Trophoblast cell (in vitro differentiated cells and primary cell): ENCODE measurements at regions not wholly inside any gene's neighbourhood (a gene's known extent, or its start where the extent isn't known, plus 50 kb on each side); places are given as distances from the start of the nearest gene placed in this dataset.

Experiments
- DNase-seq, 2 donors: peaks; one replicate each; pipeline ENCODE4 v3.0.0-alpha.2; 2016
- H2AFZ ChIP-seq: 2 replicates; pipeline ENCODE4 v1.6.1; 2013; ENCODE audit warnings: low read length, moderate library complexity, mild to moderate bottlenecking; ENCODE audit not compliant: insufficient read depth, poor library complexity
- H2AK5ac ChIP-seq: 2 replicates; pipeline ENCODE4 v1.6.1; 2013; ENCODE audit warnings: mild to moderate bottlenecking, low read length
- H2BK120ac ChIP-seq: 2 replicates; pipeline ENCODE4 v1.6.1; 2013; ENCODE audit warnings: low read length, mild to moderate bottlenecking, moderate library complexity; ENCODE audit not compliant: insufficient read depth, poor library complexity
- H2BK12ac ChIP-seq: 2 replicates; pipeline ENCODE4 v1.6.1; 2013; ENCODE audit warnings: mild to moderate bottlenecking, low read length, moderate library complexity
- H2BK5ac ChIP-seq: 2 replicates; pipeline ENCODE4 v1.6.1; 2013; ENCODE audit warnings: low read length, low read depth, moderate library complexity, mild to moderate bottlenecking; ENCODE audit not compliant: poor library complexity
- H3K14ac ChIP-seq: 2 replicates; pipeline ENCODE4 v1.6.1; 2013; ENCODE audit warnings: mild to moderate bottlenecking, low read length
- H3K18ac ChIP-seq: 2 replicates; pipeline ENCODE4 v1.6.1; 2013; ENCODE audit warnings: mild to moderate bottlenecking, low read length
- H3K23ac ChIP-seq: 2 replicates; pipeline ENCODE4 v1.6.1; 2013; ENCODE audit warnings: low read length
- H3K27ac ChIP-seq: 2 replicates; pipeline ENCODE4 v1.5.1; 2013; ENCODE audit warnings: low read depth, mild to moderate bottlenecking, inconsistent platforms, low read length, moderate library complexity
- H3K27me3 ChIP-seq: 2 replicates; pipeline ENCODE4 v1.6.1; 2013; ENCODE audit warnings: inconsistent platforms, mild to moderate bottlenecking, low read length, moderate library complexity; ENCODE audit not compliant: insufficient read depth
- H3K36me3 ChIP-seq, 2 experiments: 1 replicate in 1 of 2; 2 replicates in 1 of 2; pipeline ENCODE4 v1.6.1; 2013; ENCODE audit warnings: low read length in 2 of 2, mild to moderate bottlenecking in 2 of 2, moderate library complexity in 1 of 2; ENCODE audit not compliant: insufficient read depth in 2 of 2, control insufficient read depth in 1 of 2
- H3K4ac ChIP-seq: 2 replicates; pipeline ENCODE4 v1.6.1; 2013; ENCODE audit warnings: low read depth, mild to moderate bottlenecking, low read length, moderate library complexity
- H3K4me1 ChIP-seq, 2 experiments: 1 replicate in 1 of 2; 2 replicates in 1 of 2; pipeline ENCODE4 v1.6.1; 2013; ENCODE audit warnings: low read length in 2 of 2, mild to moderate bottlenecking in 2 of 2, moderate library complexity in 1 of 2; ENCODE audit not compliant: insufficient read depth in 2 of 2, control insufficient read depth in 1 of 2
- H3K4me2 ChIP-seq: 2 replicates; pipeline ENCODE4 v1.6.1; 2013; ENCODE audit warnings: inconsistent platforms, mild to moderate bottlenecking, low read length, moderate library complexity
- H3K4me3 ChIP-seq: 2 replicates; pipeline ENCODE4 v1.5.1; 2013; ENCODE audit warnings: mild to moderate bottlenecking, low read depth, low read length, inconsistent platforms
- H3K79me1 ChIP-seq: one replicate; pipeline ENCODE4 v1.6.1; 2013; ENCODE audit warnings: low read length
- H3K79me2 ChIP-seq: 2 replicates; pipeline ENCODE4 v1.6.1; 2013; ENCODE audit warnings: low read length, mild to moderate bottlenecking; ENCODE audit not compliant: control insufficient read depth, insufficient read depth, poor library complexity
- H3K9ac ChIP-seq: 2 replicates; pipeline ENCODE4 v1.6.1; 2013; ENCODE audit warnings: mild to moderate bottlenecking, low read length
- H3K9me3 ChIP-seq: 2 replicates; pipeline ENCODE4 v1.6.1; 2013; ENCODE audit warnings: low read depth, mild to moderate bottlenecking, control low read depth, inconsistent platforms, low read length; ENCODE audit not compliant: insufficient read depth
- H4K12ac ChIP-seq: 2 replicates; pipeline ENCODE4 v1.6.1; 2013; ENCODE audit warnings: low read depth, mild to moderate bottlenecking, low read length, moderate library complexity
- H4K8ac ChIP-seq: 2 replicates; pipeline ENCODE4 v1.6.1; 2013; ENCODE audit warnings: low read depth, mild to moderate bottlenecking, low read length, moderate library complexity
- H4K91ac ChIP-seq: one replicate; pipeline ENCODE4 v1.6.1; 2013; ENCODE audit warnings: low read depth, mild to moderate bottlenecking, low read length, moderate library complexity
- WGBS: extraction: QIAGEN DNeasy Blood & Tissue Kit; methylation state at CpG from one replicate; pipeline ENCODE4 v1.1.7; 2013; ENCODE audit warnings: missing lambda C conversion rate; ENCODE audit not compliant: insufficient read length, insufficient coverage; ENCODE audit errors: extremely low coverage; 5-methylcytosine and 5-hydroxymethylcytosine counted together

- H3K4me3 ChIP-seq: no peak overlapping the region
- H3K4me2 ChIP-seq: no peak overlapping the region
- no CpG with 5 or more reads among the region's 5 CpGs for WGBS
- H4K12ac ChIP-seq: no peak overlapping the region
- H2AK5ac ChIP-seq: no peak overlapping the region
- no peak overlapping the region for H4K91ac ChIP-seq
- no peaks in the 10 kb centered on the region for H3K27me3 ChIP-seq
- no peak overlapping the region for H3K27ac ChIP-seq
- H3K23ac ChIP-seq: no peak overlapping the region
- H3K4ac ChIP-seq: no peak overlapping the region
- H4K8ac ChIP-seq: no peak overlapping the region
- H3K14ac ChIP-seq: no peak overlapping the region
- no peak overlapping the region for H3K9ac ChIP-seq
- no peak overlapping the region for H2BK12ac ChIP-seq
- H2BK5ac ChIP-seq: no peak overlapping the region
- H3K18ac ChIP-seq: no peak overlapping the region
- no peaks in the 10 kb centered on the region for H3K79me2 ChIP-seq
- DNase-seq: peak in 1 of 2 donors; percentile 51
- no peaks in the 10 kb centered on the region for H3K36me3 ChIP-seq
- no peaks in the 10 kb centered on the region for H3K4me1 ChIP-seq
- no peaks in the 10 kb centered on the region for H3K79me1 ChIP-seq
- no peak overlapping the region for H2BK120ac ChIP-seq
- H3K9me3 ChIP-seq: no peaks in the 10 kb centered on the region
- no peak overlapping the region for H2AFZ ChIP-seq
These were observed 366.0 kb upstream of the FGF13 start for GRCh38 chrX:139077281-139078250.

GRCh38 chrX:139063364-139063763 is 351.8 kb upstream of the FGF13 start:
- H4K8ac ChIP-seq: no peak overlapping the region
- no peak overlapping the region for H2BK120ac ChIP-seq
- no peak overlapping the region for H2AFZ ChIP-seq
- H3K4me2 ChIP-seq: no peak overlapping the region
- H3K27ac ChIP-seq: no peak overlapping the region
- H3K23ac ChIP-seq: no peak overlapping the region
- no peak overlapping the region for H2AK5ac ChIP-seq
- H2BK12ac ChIP-seq: no peak overlapping the region
- H3K14ac ChIP-seq: no peak overlapping the region
- no CpG with 5 or more reads among the region's 2 CpGs for WGBS
- H3K4me3 ChIP-seq: no peak overlapping the region
- H3K79me1 ChIP-seq: no peaks in the 10 kb centered on the region
- H3K4me1 ChIP-seq: no peaks in the 10 kb centered on the region
- no peaks in the 10 kb centered on the region for H3K9me3 ChIP-seq
- no peak overlapping the region for H4K91ac ChIP-seq
- H3K27me3 ChIP-seq: no peaks in the 10 kb centered on the region
- no peak overlapping the region for H3K4ac ChIP-seq
- no peaks in the 10 kb centered on the region for H3K36me3 ChIP-seq
- no peak for DNase-seq
- no peaks in the 10 kb centered on the region for H3K79me2 ChIP-seq
- no peak overlapping the region for H2BK5ac ChIP-seq
- no peak overlapping the region for H3K18ac ChIP-seq
- H3K9ac ChIP-seq: no peak overlapping the region
- no peak overlapping the region for H4K12ac ChIP-seq

- no peak for DNase-seq
- Histone ChIP-seq H3K4me1 (no peaks in the 10 kb centered on the region), H3K14ac (no peak overlapping the region), H3K18ac (no peak overlapping the region), H2AK5ac (no peak overlapping the region), H2AFZ (no peak overlapping the region), H3K27me3 (no peaks in the 10 kb centered on the region), H3K4me3 (no peak overlapping the region), H3K79me2 (no peaks in the 10 kb centered on the region), H2BK5ac (no peak overlapping the region), H3K9ac (no peak overlapping the region), H3K4ac (no peak overlapping the region), H2BK120ac (no peak overlapping the region), H4K91ac (no peak overlapping the region), H4K12ac (no peak overlapping the region), H3K23ac (no peak overlapping the region), H3K9me3 (no peaks in the 10 kb centered on the region), H3K4me2 (no peak overlapping the region), H3K79me1 (no peaks in the 10 kb centered on the region), H3K27ac (no peak overlapping the region), H4K8ac (no peak overlapping the region), H3K36me3 (no peaks in the 10 kb centered on the region), H2BK12ac (no peak overlapping the region)
- no CpG with 5 or more reads among the region's 4 CpGs for WGBS
These were observed 347.4 kb upstream of the FGF13 start for GRCh38 chrX:139058831-139059495.

- Histone ChIP-seq H3K18ac (no peak overlapping the region), H4K12ac (no peak overlapping the region), H3K79me2 (no peaks in the 10 kb centered on the region), H3K27ac (no peak overlapping the region), H3K23ac (no peak overlapping the region), H2AK5ac (no peak overlapping the region), H3K36me3 (no peaks in the 10 kb centered on the region), H3K9me3 (no peaks in the 10 kb centered on the region), H3K79me1 (no peaks in the 10 kb centered on the region), H3K4me3 (no peak overlapping the region), H3K4ac (no peak overlapping the region), H2BK5ac (no peak overlapping the region), H4K8ac (no peak overlapping the region), H4K91ac (no peak overlapping the region), H3K14ac (no peak overlapping the region), H2BK12ac (no peak overlapping the region), H2BK120ac (no peak overlapping the region), H3K27me3 (no peaks in the 10 kb centered on the region), H3K4me1 (no peaks in the 10 kb centered on the region), H3K9ac (no peak overlapping the region), H2AFZ (no peak overlapping the region), H3K4me2 (no peak overlapping the region)
- DNase-seq: no peak
- WGBS: no CpG with 5 or more reads among the region's 3 CpGs
These were observed 340.9 kb upstream of the FGF13 start for GRCh38 chrX:139052461-139052860.
